PC-3 (cell line): ENCODE measurements at regions not wholly inside any gene's neighbourhood (a gene's known extent, or its start where the extent isn't known, plus 50 kb on each side); places are given as distances from the start of the nearest gene placed in this dataset.

Experiments used
- ATAC-seq: fragments of 200-7000 bp; cut with Tn5 transposase; 2 replicates; pipeline ENCODE4 v1.9.1; 2020; ENCODE audit warnings: mild to moderate bottlenecking, moderate library complexity
- BruUV-seq: library from RNA; stranded (reverse); fragments of 400-500 nt; replicated peaks from 2 replicates; lab custom pipeline; 2021; lab: Mats Ljungman, UMichigan
- CTCF ChIA-PET: fragments of 300-600 bp; sonication (Branson Sonifier 250); formaldehyde crosslinking; loops from one replicate; lab custom pipeline; 2022; ENCODE audit warnings: antibody characterized with exemption; lab: Charles Lee
- POLR2A ChIA-PET: fragments of 300-600 bp; sonication (Branson Sonifier 250); formaldehyde crosslinking; loops from one replicate; lab custom pipeline; 2022; ENCODE audit warnings: antibody characterized with exemption; ENCODE audit not compliant: unreplicated experiment; lab: Charles Lee
- DNase-seq: peaks from one replicate; pipeline ENCODE4 v3.0.0-alpha.2; 2015
- H2AFZ ChIP-seq: fragments of 300-600 bp; sonication (generic); 2 replicates; pipeline ENCODE4 v1.6.0; 2016; ENCODE audit warnings: antibody characterized with exemption, low read length
- H3F3A ChIP-seq: fragments of 300-600 bp; sonication (generic); one replicate; pipeline ENCODE4 v1.6.0; 2017; ENCODE audit warnings: antibody characterized with exemption, low read length, control low read depth, mild to moderate bottlenecking; ENCODE audit not compliant: unreplicated experiment
- H3K27ac ChIP-seq: fragments of 300-600 bp; sonication (generic); 2 replicates; pipeline ENCODE4 v1.5.1; 2016; ENCODE audit warnings: mild to moderate bottlenecking, low read length
- H3K27me3 ChIP-seq: fragments of 300-600 bp; sonication (generic); 2 replicates; pipeline ENCODE4 v1.6.1; 2016; ENCODE audit warnings: low read length, mixed read lengths
- H3K36me3 ChIP-seq: fragments of 300-600 bp; sonication (generic); 2 replicates; pipeline ENCODE4 v1.6.1; 2016; ENCODE audit warnings: low read depth, mixed run types, low read length, mixed read lengths
- H3K4me1 ChIP-seq: fragments of 300-600 bp; sonication (generic); 2 replicates; pipeline ENCODE4 v1.5.1; 2016; ENCODE audit warnings: low read length; ENCODE audit not compliant: insufficient read depth
- H3K4me2 ChIP-seq: fragments of 300-600 bp; sonication (generic); 2 replicates; pipeline ENCODE4 v1.6.0; 2016; ENCODE audit warnings: low read length
- H3K4me3 ChIP-seq: fragments of 300-600 bp; sonication (generic); 2 replicates; pipeline ENCODE4 v1.5.1; 2016; ENCODE audit warnings: mild to moderate bottlenecking, low read length, mixed read lengths
- H3K79me2 ChIP-seq: fragments of 300-600 bp; sonication (generic); 2 replicates; pipeline ENCODE4 v1.6.1; 2017; ENCODE audit warnings: low read length, mixed read lengths
- H3K9ac ChIP-seq: fragments of 300-600 bp; sonication (generic); 2 replicates; pipeline ENCODE4 v1.6.0; 2016; ENCODE audit warnings: mild to moderate bottlenecking, low read length
- H3K9me2 ChIP-seq: fragments of 300-600 bp; sonication (generic); replicated peaks from 2 replicates; pipeline ENCODE4 v1.6.1; 2016; ENCODE audit warnings: mixed run types, low read length, mixed read lengths
- H3K9me3 ChIP-seq: fragments of 300-600 bp; sonication (generic); 2 replicates; pipeline ENCODE4 v1.6.1; 2016; ENCODE audit warnings: low read length, mixed read lengths
- H4K20me1 ChIP-seq: fragments of 300-600 bp; sonication (generic); 2 replicates; pipeline ENCODE4 v1.6.1; 2016; ENCODE audit warnings: low read length, mixed read lengths
- EZH2 ChIP-seq: fragments of 300-600 bp; sonication (generic); IDR thresholded peaks from one replicate; pipeline ENCODE4 v1.6.1; 2017; ENCODE audit warnings: antibody characterized with exemption, mild to moderate bottlenecking, low read length; ENCODE audit not compliant: unreplicated experiment
- EZH2phosphoT487 ChIP-seq: fragments of 300-600 bp; sonication (generic); IDR thresholded peaks from 2 replicates; pipeline ENCODE4 v1.6.1; 2018; ENCODE audit warnings: mild to moderate bottlenecking, antibody characterized with exemption, low read length, borderline replicate concordance
- intact Hi-C: fragments of 100-400 bp; cut with micrococcal nuclease; formaldehyde crosslinking; loops from 2 replicates; pipeline ENCODE4 v1.9.0; 2023
- TF ChIP-seq, protein P1 (sequence below): fragments of 300-600 bp; sonication (generic); conservative IDR thresholded peaks from 2 replicates; pipeline ENCODE4 v1.5.1; 2017; ENCODE audit warnings: antibody characterized with exemption, low read depth, mild to moderate bottlenecking, low read length

DNA sequence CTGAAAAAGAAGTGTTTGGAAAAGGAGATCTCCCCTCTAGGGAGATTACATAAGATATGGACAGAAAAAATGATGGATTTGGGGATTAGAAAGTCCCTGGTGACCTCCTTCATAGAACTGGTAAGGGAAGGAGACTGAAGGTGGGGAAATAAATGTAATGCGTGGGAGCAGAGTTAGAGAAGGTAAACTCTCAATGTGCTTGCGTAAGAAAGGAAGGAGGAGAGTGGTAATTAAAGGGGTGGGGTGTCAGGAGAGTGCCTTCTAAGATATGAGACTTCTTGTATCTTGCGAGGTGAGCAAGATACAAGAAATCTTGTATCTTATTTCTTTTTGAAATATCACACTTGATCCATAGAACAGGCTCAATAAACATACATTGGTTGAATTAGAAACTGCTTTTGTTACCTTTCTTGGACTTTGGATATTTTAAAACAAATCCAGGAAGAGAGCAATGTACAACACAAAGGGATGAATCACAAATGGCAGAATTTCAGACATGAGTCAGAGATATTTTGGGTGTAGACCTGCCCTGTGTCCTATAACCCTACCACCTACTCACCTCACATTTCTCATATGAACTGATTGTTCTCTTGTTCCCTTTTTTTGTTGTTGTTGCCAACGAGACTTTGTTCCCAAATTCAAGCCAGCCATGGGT, 342.4 kb downstream of the INSIG2 start:
- no peak overlapping the region for H3K4me3 ChIP-seq
- DNase-seq: peak; percentile 89

DNA sequence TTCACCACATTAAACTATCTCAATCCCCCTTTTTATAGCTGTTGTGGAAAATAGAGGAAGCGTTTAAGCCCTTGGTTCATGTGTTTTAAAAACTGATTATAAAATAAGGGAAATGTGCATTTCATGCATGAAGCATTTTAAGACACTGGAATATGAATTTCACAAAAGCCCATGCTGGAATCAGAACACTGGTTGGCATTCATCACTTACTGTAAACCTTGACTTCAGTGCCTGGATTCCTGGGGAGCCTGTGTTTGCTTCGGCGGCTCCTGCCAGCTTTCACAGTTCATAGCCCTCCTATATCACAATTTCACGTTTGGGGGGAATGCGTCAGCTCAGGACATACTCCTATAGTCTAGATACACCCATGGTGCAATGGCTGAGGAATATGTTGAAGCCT, 336.9 kb downstream of the INSIG2 start:
- TF ChIP-seq, protein P1, sequence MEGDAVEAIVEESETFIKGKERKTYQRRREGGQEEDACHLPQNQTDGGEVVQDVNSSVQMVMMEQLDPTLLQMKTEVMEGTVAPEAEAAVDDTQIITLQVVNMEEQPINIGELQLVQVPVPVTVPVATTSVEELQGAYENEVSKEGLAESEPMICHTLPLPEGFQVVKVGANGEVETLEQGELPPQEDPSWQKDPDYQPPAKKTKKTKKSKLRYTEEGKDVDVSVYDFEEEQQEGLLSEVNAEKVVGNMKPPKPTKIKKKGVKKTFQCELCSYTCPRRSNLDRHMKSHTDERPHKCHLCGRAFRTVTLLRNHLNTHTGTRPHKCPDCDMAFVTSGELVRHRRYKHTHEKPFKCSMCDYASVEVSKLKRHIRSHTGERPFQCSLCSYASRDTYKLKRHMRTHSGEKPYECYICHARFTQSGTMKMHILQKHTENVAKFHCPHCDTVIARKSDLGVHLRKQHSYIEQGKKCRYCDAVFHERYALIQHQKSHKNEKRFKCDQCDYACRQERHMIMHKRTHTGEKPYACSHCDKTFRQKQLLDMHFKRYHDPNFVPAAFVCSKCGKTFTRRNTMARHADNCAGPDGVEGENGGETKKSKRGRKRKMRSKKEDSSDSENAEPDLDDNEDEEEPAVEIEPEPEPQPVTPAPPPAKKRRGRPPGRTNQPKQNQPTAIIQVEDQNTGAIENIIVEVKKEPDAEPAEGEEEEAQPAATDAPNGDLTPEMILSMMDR: no peak
- no peak for TF ChIP-seq EZH2phosphoT487
- no peak for TF ChIP-seq EZH2
- no TSS peak for BruUV-seq
- Histone ChIP-seq H3K9me3 (0 out of 2 replicates have a peak, but pooled peaks cover 6% of the 10 kb centered on the region), H2AFZ (no peak overlapping the region), H3K79me2 (no peaks in the 10 kb centered on the region), H3K9ac (no peak overlapping the region), H4K20me1 (no peaks in the 10 kb centered on the region), H3K27me3 (no peaks in the 10 kb centered on the region), H3K9me2 (no peaks in the 10 kb centered on the region), H3K4me1 (peaks cover 7% of the 10 kb centered on the region), H3K4me3 (no peak overlapping the region), H3K4me2 (no peak overlapping the region), H3K27ac (no peak overlapping the region), H3F3A (no peaks in the 10 kb centered on the region), H3K36me3 (no peaks in the 10 kb centered on the region)
- intact Hi-C loops: no loop called here
- POLR2A ChIA-PET: no interaction called here
- CTCF ChIA-PET: no interaction called here
- ATAC-seq (no peak), DNase-seq (no peak)

More for the DNA sequence above, 342.4 kb downstream of the INSIG2 start:
- peak; percentile 96 for ATAC-seq
- H3K9ac ChIP-seq: peak overlapping the region; percentile 69
- H3K79me2 ChIP-seq: no peaks in the 10 kb centered on the region
- POLR2A ChIA-PET: no interaction called here
- TF ChIP-seq EZH2phosphoT487: no peak
- TF ChIP-seq, protein P1: no peak
- no peak for TF ChIP-seq EZH2
- no peaks in the 10 kb centered on the region for H3K9me2 ChIP-seq
- peak overlapping the region; percentile 54 for H3K4me2 ChIP-seq
- H3F3A ChIP-seq: no peaks in the 10 kb centered on the region
- intact Hi-C loops: no loop called here
- BruUV-seq: TSS peak; percentile 86
- H3K27ac ChIP-seq: peak overlapping the region; percentile 91
- H3K9me3 ChIP-seq: no peaks in the 10 kb centered on the region
- CTCF ChIA-PET: interaction anchor here (0.5 to 1.4 kb wide), 4 partner anchors 98 to 425 kb away, joined by 3 to 11 read pairs (median 6); no protein-coding TSS in a partner anchor
- H3K27me3 ChIP-seq: no peaks in the 10 kb centered on the region
- H2AFZ ChIP-seq: peak overlapping the region; percentile 12; the same call in 1 of the 2 replicates
- H4K20me1 ChIP-seq: no peaks in the 10 kb centered on the region
- H3K4me1 ChIP-seq: peaks cover 22% of the 10 kb centered on the region
- H3K36me3 ChIP-seq: no peaks in the 10 kb centered on the region

DNA sequence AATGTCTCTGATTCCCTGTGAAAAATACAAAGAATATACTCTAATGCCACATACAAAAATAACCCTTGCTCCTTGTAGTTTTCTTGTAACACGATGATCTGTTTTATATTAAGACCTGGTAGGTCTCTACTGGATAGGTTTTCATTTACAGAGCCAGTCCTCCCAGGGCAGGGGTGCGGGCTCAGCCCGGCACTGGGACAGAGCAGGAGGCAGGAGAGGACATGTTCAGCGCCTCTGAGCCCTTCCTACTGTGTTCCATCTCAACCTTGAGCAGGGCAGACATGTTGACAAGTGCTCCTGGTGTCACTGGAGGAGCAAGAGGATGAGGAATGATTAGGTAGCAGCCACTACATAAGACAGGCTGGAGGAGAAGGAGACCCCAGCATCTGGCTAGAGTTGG, 335.5 kb downstream of the INSIG2 start:
- Histone ChIP-seq H3K36me3 (no peaks in the 10 kb centered on the region), H3K4me2 (no peak overlapping the region), H3K4me3 (no peak overlapping the region), H3K27me3 (no peaks in the 10 kb centered on the region), H3K9me2 (no peaks in the 10 kb centered on the region), H3K27ac (no peak overlapping the region), H4K20me1 (no peaks in the 10 kb centered on the region), H3K9me3 (0 out of 2 replicates have a peak, but pooled peaks cover 6% of the 10 kb centered on the region), H3K9ac (no peak overlapping the region), H3K79me2 (no peaks in the 10 kb centered on the region), H3K4me1 (no peaks in the 10 kb centered on the region), H2AFZ (no peak overlapping the region), H3F3A (no peaks in the 10 kb centered on the region)
- DNase-seq: no peak
- ChIA-PET POLR2A (no interaction called here), CTCF (no interaction called here)
- no peak for ATAC-seq
- intact Hi-C loops: no loop called here
- no peak for TF ChIP-seq EZH2phosphoT487
- no peak for TF ChIP-seq EZH2
- TF ChIP-seq, protein P1: no peak
- BruUV-seq: no TSS peak
